ENCODE measurements at regions not wholly inside any gene's neighbourhood (a gene's known extent, or its start where the extent isn't known, plus 50 kb on each side); places are given as distances from the start of the nearest gene placed in this dataset.
"Not testable (repeated sequence)": the region's sequence is repeated elsewhere in the genome, so short reads cannot be mapped to it uniquely, and the experiment has no call there.

GRCh38 chr2:47964277-47964676, 58.0 kb upstream of the FBXO11 start:
- FAIRE-seq = no peak

GRCh38 chr2:47964722-47965434, 58.6 kb upstream of the FBXO11 start:
- FAIRE-seq = no peak

GRCh38 chr2:47976728-47977127, 70.4 kb upstream of the FBXO11 start:
- FAIRE-seq = not testable (repeated sequence)

GRCh38 chr2:47984041-47984440, 77.7 kb upstream of the FBXO11 start:
- FAIRE-seq = no peak

GRCh38 chr2:47990503-47990902, 84.2 kb upstream of the FBXO11 start:
- FAIRE-seq = no peak

GRCh38 chr2:47992671-47993070, 86.4 kb upstream of the FBXO11 start:
- FAIRE-seq = no peak

GRCh38 chr2:47996808-47997207, 90.5 kb upstream of the FBXO11 start:
- FAIRE-seq = no peak

- no peak for FAIRE-seq
Observed at GRCh38 chr2:47999512-47999911, 93.2 kb upstream of the FBXO11 start.

GRCh38 chr2:48001498-48001897, 95.2 kb upstream of the FBXO11 start:
- FAIRE-seq = no peak

- FAIRE-seq = no peak
Observed at GRCh38 chr2:48006094-48006493, 99.8 kb upstream of the FBXO11 start.

- no peak for FAIRE-seq
Observed at GRCh38 chr2:48007699-48008268, 101.5 kb upstream of the FBXO11 start.

- FAIRE-seq = no peak
Observed at GRCh38 chr2:48009256-48009655, 103.0 kb upstream of the FBXO11 start.

- no peak for FAIRE-seq
Observed at GRCh38 chr2:48015421-48015820, 109.1 kb upstream of the FBXO11 start.

GRCh38 chr2:48016225-48017019, 110.1 kb upstream of the FBXO11 start:
- FAIRE-seq = no peak

GRCh38 chr2:48017136-48017535, 110.8 kb upstream of the FBXO11 start:
- FAIRE-seq = no peak

GRCh38 chr2:48018480-48018879, 112.2 kb upstream of the FBXO11 start:
- FAIRE-seq = no peak

- FAIRE-seq = no peak
Observed at GRCh38 chr2:48026865-48027264, 120.6 kb upstream of the FBXO11 start.

GRCh38 chr2:48032765-48033164, 126.5 kb upstream of the FBXO11 start:
- no peak for FAIRE-seq

- no peak for FAIRE-seq
Observed at GRCh38 chr2:48034295-48034694, 128.0 kb upstream of the FBXO11 start.

- no peak for FAIRE-seq
Observed at GRCh38 chr2:48036312-48036711, 130.0 kb upstream of the FBXO11 start.

- FAIRE-seq = no peak
Observed at GRCh38 chr2:48039209-48039990, 133.1 kb upstream of the FBXO11 start.

GRCh38 chr2:48043131-48043700, 136.9 kb upstream of the FBXO11 start:
- no peak for FAIRE-seq

GRCh38 chr2:48043746-48044145, 137.4 kb upstream of the FBXO11 start:
- FAIRE-seq = no peak
